ENCODE measurements at regions not wholly inside any gene's neighbourhood (a gene's known extent, or its start where the extent isn't known, plus 50 kb on each side); places are given as distances from the start of the nearest gene placed in this dataset.

DNA sequence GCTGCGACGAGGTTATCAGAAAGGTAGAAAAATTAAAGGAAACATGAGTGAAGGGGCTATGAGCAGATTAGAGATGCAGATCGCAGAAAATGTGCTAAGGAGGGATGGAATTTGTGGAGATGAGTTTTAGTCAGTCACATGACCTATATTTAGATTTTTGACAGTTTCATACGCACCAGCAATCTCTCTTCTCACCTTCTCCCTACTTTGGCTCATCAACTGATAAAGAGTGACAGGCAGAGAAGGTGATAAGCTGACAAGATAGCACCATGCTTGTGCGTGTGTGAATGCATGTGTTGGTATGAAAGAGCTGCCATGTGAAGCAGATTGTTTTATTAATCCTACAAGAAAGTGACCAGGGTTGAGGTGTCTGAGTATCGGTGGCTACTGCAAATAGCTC, 252.6 kb downstream of the RAP2A start:
- intact Hi-C loops (cut with micrococcal nuclease), result no loop called here

DNA sequence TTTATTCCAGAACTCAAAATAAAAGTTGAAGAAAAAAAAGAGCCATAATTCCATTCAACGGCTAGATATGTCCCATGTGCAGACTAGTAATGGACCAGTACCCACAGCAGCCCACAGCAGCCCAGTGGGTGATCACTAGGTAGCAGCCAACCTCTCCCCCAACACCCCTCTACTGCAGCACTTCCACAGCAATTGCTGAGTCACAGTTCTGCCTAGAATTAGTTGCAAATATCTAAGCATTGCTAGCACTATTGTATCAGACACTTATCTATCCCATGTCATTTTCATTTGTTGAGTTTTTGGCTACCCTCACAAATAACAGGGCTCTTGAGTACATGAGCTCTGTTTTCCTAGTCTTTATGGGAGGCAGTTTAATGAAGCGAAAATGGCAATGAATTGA, 258.7 kb downstream of the RAP2A start:
- TF ChIP-seq, protein P1, sequence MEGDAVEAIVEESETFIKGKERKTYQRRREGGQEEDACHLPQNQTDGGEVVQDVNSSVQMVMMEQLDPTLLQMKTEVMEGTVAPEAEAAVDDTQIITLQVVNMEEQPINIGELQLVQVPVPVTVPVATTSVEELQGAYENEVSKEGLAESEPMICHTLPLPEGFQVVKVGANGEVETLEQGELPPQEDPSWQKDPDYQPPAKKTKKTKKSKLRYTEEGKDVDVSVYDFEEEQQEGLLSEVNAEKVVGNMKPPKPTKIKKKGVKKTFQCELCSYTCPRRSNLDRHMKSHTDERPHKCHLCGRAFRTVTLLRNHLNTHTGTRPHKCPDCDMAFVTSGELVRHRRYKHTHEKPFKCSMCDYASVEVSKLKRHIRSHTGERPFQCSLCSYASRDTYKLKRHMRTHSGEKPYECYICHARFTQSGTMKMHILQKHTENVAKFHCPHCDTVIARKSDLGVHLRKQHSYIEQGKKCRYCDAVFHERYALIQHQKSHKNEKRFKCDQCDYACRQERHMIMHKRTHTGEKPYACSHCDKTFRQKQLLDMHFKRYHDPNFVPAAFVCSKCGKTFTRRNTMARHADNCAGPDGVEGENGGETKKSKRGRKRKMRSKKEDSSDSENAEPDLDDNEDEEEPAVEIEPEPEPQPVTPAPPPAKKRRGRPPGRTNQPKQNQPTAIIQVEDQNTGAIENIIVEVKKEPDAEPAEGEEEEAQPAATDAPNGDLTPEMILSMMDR (IDR thresholded peaks at IDR 0.05; ENCODE audit: unreplicated experiment), result no peak
- Mint-ChIP-seq H3K9me3 (ENCODE audit: unreplicated experiment) (no peaks in the 10 kb centered on the region), H3K4me1 (ENCODE audit: insufficient read depth, unreplicated experiment) (no peaks in the 10 kb centered on the region), H3K27me3 (ENCODE audit: insufficient read depth, unreplicated experiment) (peaks cover 12% of the 10 kb centered on the region), H3K27ac (ENCODE audit: low read depth, unreplicated experiment) (no peak overlapping the region), H3K4me3 (ENCODE audit: unreplicated experiment) (no peak overlapping the region), H3K36me3 (ENCODE audit: insufficient read depth, unreplicated experiment) (no peaks in the 10 kb centered on the region)
- no peak for DNase-seq (ENCODE audit: unreplicated experiment)
- no TSS peak for BruUV-seq (replicated peaks)
- intact Hi-C loops (cut with micrococcal nuclease), result no loop called here
- ChIA-PET CTCF (interaction anchor here (1.2 kb wide), 1 partner anchor 675 kb away, joined by 3 read pairs; no protein-coding TSS in a partner anchor), POLR2A (interaction anchor here (0.7 kb wide), 1 partner anchor 283 kb away, joined by 3 read pairs; no protein-coding TSS in a partner anchor)

More for the DNA sequence above, 252.6 kb downstream of the RAP2A start:
- no TSS peak for BruUV-seq (replicated peaks)
- CTCF ChIA-PET, result interaction anchor here (0.5 to 0.8 kb wide), 5 partner anchors 10 to 1479 kb away, joined by 3 to 5 read pairs (median 3); no protein-coding TSS in a partner anchor
- H3K36me3 Mint-ChIP-seq (ENCODE audit: insufficient read depth, unreplicated experiment), result no peaks in the 10 kb centered on the region
- H3K27ac Mint-ChIP-seq (ENCODE audit: low read depth, unreplicated experiment), result no peak overlapping the region
- no peaks in the 10 kb centered on the region for H3K9me3 Mint-ChIP-seq (ENCODE audit: unreplicated experiment)
- H3K27me3 Mint-ChIP-seq (ENCODE audit: insufficient read depth, unreplicated experiment), result peaks cover 3% of the 10 kb centered on the region
- no peak overlapping the region for H3K4me3 Mint-ChIP-seq (ENCODE audit: unreplicated experiment)
- H3K4me1 Mint-ChIP-seq (ENCODE audit: insufficient read depth, unreplicated experiment), result no peaks in the 10 kb centered on the region
- POLR2A ChIA-PET, result no interaction called here
- TF ChIP-seq, protein P1 (IDR thresholded peaks at IDR 0.05; ENCODE audit: unreplicated experiment), result no peak
- DNase-seq (ENCODE audit: unreplicated experiment), result no peak

DNA sequence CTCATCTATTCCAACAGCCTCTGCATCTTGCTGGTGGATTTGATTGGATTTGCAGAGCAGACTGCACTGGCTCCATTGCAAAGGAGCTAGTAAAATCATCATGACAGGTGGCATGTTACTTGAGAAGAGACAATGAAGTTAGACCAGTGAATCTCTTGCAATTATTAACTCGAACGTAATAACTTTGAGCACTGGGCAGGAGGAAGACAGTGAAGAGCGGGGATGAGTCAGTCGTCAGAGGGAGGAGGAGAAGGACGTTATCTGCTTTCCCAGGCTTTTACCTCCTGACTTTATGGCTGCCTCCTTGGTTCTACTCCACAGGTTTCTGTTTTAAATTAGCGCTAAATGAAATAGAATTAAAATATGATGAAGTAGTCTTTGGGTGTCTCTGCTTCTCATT, 257.8 kb upstream of the IPO5 start:
- Mint-ChIP-seq H3K27ac (ENCODE audit: low read depth, unreplicated experiment) (no peak overlapping the region), H3K9me3 (ENCODE audit: unreplicated experiment) (no peaks in the 10 kb centered on the region), H3K4me1 (ENCODE audit: insufficient read depth, unreplicated experiment) (no peaks in the 10 kb centered on the region), H3K27me3 (ENCODE audit: insufficient read depth, unreplicated experiment) (peaks cover 12% of the 10 kb centered on the region), H3K4me3 (ENCODE audit: unreplicated experiment) (no peak overlapping the region), H3K36me3 (ENCODE audit: insufficient read depth, unreplicated experiment) (no peaks in the 10 kb centered on the region)
- CTCF ChIA-PET, result interaction anchor here (0.5 to 1.0 kb wide), 2 partner anchors 104 to 131 kb away, joined by 3 to 4 read pairs; no protein-coding TSS in a partner anchor
- no peak for DNase-seq (ENCODE audit: unreplicated experiment)
- POLR2A ChIA-PET, result interaction anchor here (0.7 to 1.1 kb wide), 2 partner anchors 9 to 17 kb away, joined by 3 read pairs; no protein-coding TSS in a partner anchor
- intact Hi-C loops (cut with micrococcal nuclease), result no loop called here
- no TSS peak for BruUV-seq (replicated peaks)
- TF ChIP-seq, protein P1 (IDR thresholded peaks at IDR 0.05; ENCODE audit: unreplicated experiment), result no peak

DNA sequence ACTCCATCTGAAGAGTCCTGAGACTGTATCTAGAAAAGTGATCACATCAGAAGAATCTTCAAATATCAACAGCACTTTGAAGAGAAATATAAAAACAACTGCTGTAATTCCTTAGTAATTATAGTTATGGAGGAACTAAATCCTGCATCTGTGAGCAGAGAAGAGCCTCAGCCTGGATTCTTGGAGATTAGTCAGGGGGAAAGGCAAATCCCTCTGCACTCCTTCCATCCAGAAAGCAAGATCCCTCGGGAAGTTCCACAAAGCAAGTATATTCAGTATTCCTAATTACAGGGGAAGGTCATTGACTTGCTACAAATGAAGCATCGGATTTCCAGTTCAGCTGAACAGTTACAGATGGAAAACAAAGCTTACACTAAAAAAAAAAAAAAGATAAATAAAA, 256.6 kb upstream of the IPO5 start:
- BruUV-seq (replicated peaks), result no TSS peak
- ChIA-PET CTCF (no interaction called here), POLR2A (no interaction called here)
- TF ChIP-seq, protein P1 (IDR thresholded peaks at IDR 0.05; ENCODE audit: unreplicated experiment), result no peak
- no peaks in the 10 kb centered on the region for H3K4me1 Mint-ChIP-seq (ENCODE audit: insufficient read depth, unreplicated experiment)
- H3K4me3 Mint-ChIP-seq (ENCODE audit: unreplicated experiment), result no peak overlapping the region
- no peaks in the 10 kb centered on the region for H3K9me3 Mint-ChIP-seq (ENCODE audit: unreplicated experiment)
- DNase-seq (ENCODE audit: unreplicated experiment), result no peak
- no peak overlapping the region for H3K27ac Mint-ChIP-seq (ENCODE audit: low read depth, unreplicated experiment)
- H3K36me3 Mint-ChIP-seq (ENCODE audit: insufficient read depth, unreplicated experiment), result no peaks in the 10 kb centered on the region
- intact Hi-C loops (cut with micrococcal nuclease), result no loop called here
- H3K27me3 Mint-ChIP-seq (ENCODE audit: insufficient read depth, unreplicated experiment), result peaks cover 6% of the 10 kb centered on the region
